ENCODE measurements at regions not wholly inside any gene's neighbourhood (a gene's known extent, or its start where the extent isn't known, plus 50 kb on each side); places are given as distances from the start of the nearest gene placed in this dataset.

DNA sequence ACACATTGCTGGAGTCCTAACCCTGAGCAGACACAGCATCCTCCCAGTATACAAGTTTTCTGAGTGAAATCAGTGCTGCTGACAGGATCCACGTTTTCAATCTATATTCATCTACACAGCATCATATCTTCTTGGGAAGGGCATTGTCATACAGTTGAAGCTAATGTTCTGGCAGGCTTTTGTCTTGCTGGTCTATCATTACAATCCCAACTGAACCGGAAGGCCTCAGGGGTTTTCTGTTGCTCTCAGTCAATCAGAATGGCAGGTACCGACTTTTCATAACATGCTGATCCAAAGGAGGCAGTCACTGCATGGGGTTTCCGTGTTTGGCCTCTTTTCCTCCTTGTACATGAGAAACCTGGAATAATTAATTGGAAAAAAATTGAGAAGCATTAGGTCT, 2118.8 kb upstream of the WWC1 start:
- no peaks in the 10 kb centered on the region for H3K9me3 ChIP-seq
- TF ChIP-seq, protein P1, sequence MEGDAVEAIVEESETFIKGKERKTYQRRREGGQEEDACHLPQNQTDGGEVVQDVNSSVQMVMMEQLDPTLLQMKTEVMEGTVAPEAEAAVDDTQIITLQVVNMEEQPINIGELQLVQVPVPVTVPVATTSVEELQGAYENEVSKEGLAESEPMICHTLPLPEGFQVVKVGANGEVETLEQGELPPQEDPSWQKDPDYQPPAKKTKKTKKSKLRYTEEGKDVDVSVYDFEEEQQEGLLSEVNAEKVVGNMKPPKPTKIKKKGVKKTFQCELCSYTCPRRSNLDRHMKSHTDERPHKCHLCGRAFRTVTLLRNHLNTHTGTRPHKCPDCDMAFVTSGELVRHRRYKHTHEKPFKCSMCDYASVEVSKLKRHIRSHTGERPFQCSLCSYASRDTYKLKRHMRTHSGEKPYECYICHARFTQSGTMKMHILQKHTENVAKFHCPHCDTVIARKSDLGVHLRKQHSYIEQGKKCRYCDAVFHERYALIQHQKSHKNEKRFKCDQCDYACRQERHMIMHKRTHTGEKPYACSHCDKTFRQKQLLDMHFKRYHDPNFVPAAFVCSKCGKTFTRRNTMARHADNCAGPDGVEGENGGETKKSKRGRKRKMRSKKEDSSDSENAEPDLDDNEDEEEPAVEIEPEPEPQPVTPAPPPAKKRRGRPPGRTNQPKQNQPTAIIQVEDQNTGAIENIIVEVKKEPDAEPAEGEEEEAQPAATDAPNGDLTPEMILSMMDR (IDR thresholded peaks at IDR 0.05), result no peak
- no peaks in the 10 kb centered on the region for H3K27me3 ChIP-seq
- intact Hi-C loops (cut with DNase I), result no loop called here
- H3K36me3 ChIP-seq, result no peaks in the 10 kb centered on the region
- H3K4me1 ChIP-seq, result no peaks in the 10 kb centered on the region
- ATAC-seq (no peak), DNase-seq (no peak)
- no peak overlapping the region for H3K27ac ChIP-seq
- H3K4me3 ChIP-seq, result no peak overlapping the region

DNA sequence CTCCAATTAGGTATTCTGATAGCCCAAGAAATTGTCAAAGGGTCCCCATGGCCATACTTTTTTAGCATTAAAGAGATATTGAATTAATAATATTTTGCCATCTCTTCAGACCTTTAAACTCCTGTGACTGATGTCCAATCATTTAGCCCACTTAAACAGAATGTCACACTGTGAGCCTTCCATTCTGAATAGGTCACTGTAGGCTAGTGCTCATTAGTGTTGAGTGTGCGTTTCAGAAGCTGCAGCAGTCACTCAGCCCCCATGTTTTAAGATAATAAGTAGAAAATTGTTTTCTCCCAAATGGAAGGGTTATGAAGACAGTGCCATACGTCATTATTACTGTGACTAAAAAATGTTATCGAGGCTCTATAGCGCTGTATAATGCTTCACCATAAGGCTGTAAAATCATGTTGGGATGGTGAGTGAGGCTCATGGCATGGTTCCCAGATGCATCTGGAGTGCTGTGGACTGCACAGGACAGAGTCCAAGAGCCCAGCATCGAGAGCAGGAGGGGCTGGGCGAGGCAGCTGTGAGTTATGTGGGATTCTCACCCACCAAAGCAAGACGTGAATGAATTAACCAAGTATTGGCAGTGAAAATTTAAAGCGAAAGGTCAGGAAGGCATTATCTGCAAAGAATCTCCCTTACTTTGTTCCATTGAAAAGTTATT, 2112.9 kb upstream of the WWC1 start:
- no peaks in the 10 kb centered on the region for H3K4me1 ChIP-seq
- H3K27ac ChIP-seq, result no peak overlapping the region
- ATAC-seq, result no peak
- no peak overlapping the region for H3K4me3 ChIP-seq
- no peaks in the 10 kb centered on the region for H3K36me3 ChIP-seq
- H3K27me3 ChIP-seq, result no peaks in the 10 kb centered on the region
- intact Hi-C loops (cut with DNase I), result no loop called here
- no peaks in the 10 kb centered on the region for H3K9me3 ChIP-seq
- no peak for DNase-seq
- TF ChIP-seq, protein P1 (IDR thresholded peaks at IDR 0.05), result no peak

DNA sequence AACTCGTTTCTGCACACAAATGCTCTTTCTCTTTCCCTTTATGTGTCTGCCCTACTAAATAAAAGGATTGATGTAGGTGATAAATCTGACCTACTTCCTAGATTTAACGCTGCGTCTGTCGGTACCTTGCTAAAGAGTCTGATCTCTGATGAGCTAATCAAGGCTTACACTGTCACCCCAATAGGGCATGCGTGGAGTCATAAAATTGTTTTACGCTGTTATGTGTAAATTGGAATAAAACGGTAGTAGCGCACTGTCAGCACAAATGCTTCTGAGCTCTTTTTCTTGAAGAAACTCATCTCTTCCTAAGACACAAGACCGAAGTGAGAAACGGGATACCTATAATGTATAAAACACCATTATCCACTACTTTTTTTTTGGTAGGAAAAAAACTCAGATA, 2106.3 kb upstream of the WWC1 start:
- ATAC-seq (no peak), DNase-seq (no peak)
- Histone ChIP-seq H3K36me3 (no peaks in the 10 kb centered on the region), H3K27me3 (no peaks in the 10 kb centered on the region), H3K4me1 (no peaks in the 10 kb centered on the region), H3K4me3 (no peak overlapping the region), H3K27ac (no peak overlapping the region), H3K9me3 (no peaks in the 10 kb centered on the region)
- TF ChIP-seq, protein P1 (IDR thresholded peaks at IDR 0.05), result no peak
- intact Hi-C loops (cut with DNase I), result no loop called here

GRCh38 chr5:166188501-166189325, 2102.7 kb upstream of the WWC1 start:
- DNase-seq (no peak), ATAC-seq (no peak)
- TF ChIP-seq, protein P1 (IDR thresholded peaks at IDR 0.05), result no peak
- Histone ChIP-seq H3K27me3 (no peaks in the 10 kb centered on the region), H3K4me1 (no peaks in the 10 kb centered on the region), H3K27ac (no peak overlapping the region), H3K9me3 (no peaks in the 10 kb centered on the region), H3K36me3 (no peaks in the 10 kb centered on the region), H3K4me3 (no peak overlapping the region)
- intact Hi-C loops (cut with DNase I), result no loop called here

- no peak for DNase-seq
- Histone ChIP-seq H3K9me3 (no peaks in the 10 kb centered on the region), H3K4me3 (no peak overlapping the region), H3K4me1 (no peaks in the 10 kb centered on the region), H3K36me3 (no peaks in the 10 kb centered on the region), H3K27me3 (no peaks in the 10 kb centered on the region), H3K27ac (no peak overlapping the region)
- intact Hi-C loops (cut with DNase I), result no loop called here
- no peak for ATAC-seq
- TF ChIP-seq, protein P1 (IDR thresholded peaks at IDR 0.05), result no peak
These were observed 2098.7 kb upstream of the WWC1 start for GRCh38 chr5:166192696-166193095.

Measured in upper lobe of right lung (tissue), 1 donor.